Keratinocyte (primary cell): ENCODE measurements at regions not wholly inside any gene's neighbourhood (a gene's known extent, or its start where the extent isn't known, plus 50 kb on each side); places are given as distances from the start of the nearest gene placed in this dataset.

Experiments used
- DNase-seq: peaks from one replicate; pipeline ENCODE4 v3.0.0-alpha.2; 2011; ENCODE audit warnings: low read depth, missing footprints, low spot score
- FAIRE-seq: peaks from 2 replicates; lab custom pipeline; 2011; peaks lifted over from hg19 to GRCh38; lab: Jason Lieb, UNC
- H2AFZ ChIP-seq: 2 replicates; pipeline ENCODE4 v1.6.0; 2012; ENCODE audit warnings: low read length, control low read depth, inconsistent platforms; ENCODE audit not compliant: control insufficient read depth
- H3K27ac ChIP-seq: 2 replicates; pipeline ENCODE4 v1.5.1; 2011; ENCODE audit warnings: low read length; ENCODE audit not compliant: control insufficient read depth, insufficient read depth
- H3K27me3 ChIP-seq: 3 replicates; pipeline ENCODE4 v1.6.0; 2011; ENCODE audit warnings: low read length; ENCODE audit not compliant: control insufficient read depth, insufficient read depth; ENCODE audit errors: extremely low read depth
- H3K36me3 ChIP-seq, 2 experiments: 2 replicates in 1 of 2; 3 replicates in 1 of 2; pipeline ENCODE4 v1.5.1; 2011; ENCODE audit warnings: low read length in 2 of 2, mild to moderate bottlenecking in 1 of 2; ENCODE audit not compliant: control insufficient read depth in 2 of 2, insufficient read depth in 2 of 2; ENCODE audit errors: extremely low read depth in 1 of 2
- H3K4me1 ChIP-seq: 3 replicates; pipeline ENCODE4 v1.5.1; 2011; ENCODE audit warnings: low read length; ENCODE audit not compliant: control insufficient read depth, insufficient read depth; ENCODE audit errors: extremely low read depth
- H3K4me2 ChIP-seq: 3 replicates; pipeline ENCODE4 v1.6.0; 2011; ENCODE audit warnings: low read depth, low read length; ENCODE audit not compliant: control insufficient read depth, insufficient read depth; ENCODE audit errors: extremely low read depth
- H3K4me3 ChIP-seq, 3 experiments: fragments of 200-600 bp in 1 of 3; sonication (generic) in 1 of 3; 2 replicates in 2 of 3; 3 replicates in 1 of 3; pipeline ENCODE4 v1.5.1; 2011 to 2016; ENCODE audit warnings: low read length in 3 of 3, mild to moderate bottlenecking in 3 of 3, control low read depth in 2 of 3, inconsistent platforms in 1 of 3, low read depth in 1 of 3, mixed read lengths in 1 of 3, mixed run types in 1 of 3, moderate library complexity in 1 of 3; ENCODE audit not compliant: control insufficient read depth in 2 of 3, insufficient read depth in 2 of 3; ENCODE audit errors: extremely low read depth in 1 of 3
- H3K79me2 ChIP-seq: 2 replicates; pipeline ENCODE4 v1.6.0; 2012; ENCODE audit warnings: low read length; ENCODE audit not compliant: control insufficient read depth, insufficient read depth
- H3K9ac ChIP-seq: 3 replicates; pipeline ENCODE4 v1.6.0; 2011; ENCODE audit warnings: low read length; ENCODE audit not compliant: control insufficient read depth, insufficient read depth; ENCODE audit errors: extremely low read depth
- H3K9me1 ChIP-seq: 3 replicates; pipeline ENCODE4 v1.6.0; 2011; ENCODE audit warnings: low read length; ENCODE audit not compliant: control insufficient read depth, insufficient read depth; ENCODE audit errors: extremely low read depth
- H3K9me3 ChIP-seq: 2 replicates; pipeline ENCODE4 v1.5.1; 2012; ENCODE audit warnings: low read depth, low read length; ENCODE audit not compliant: control insufficient read depth
- H4K20me1 ChIP-seq: 3 replicates; pipeline ENCODE4 v1.6.0; 2011; ENCODE audit warnings: low read length; ENCODE audit not compliant: control insufficient read depth, insufficient read depth; ENCODE audit errors: extremely low read depth
- EZH2 ChIP-seq: IDR thresholded peaks from one replicate; pipeline ENCODE4 v1.6.1; 2012; ENCODE audit warnings: inconsistent platforms, mild to moderate bottlenecking, low read length, moderate library complexity
- dilution Hi-C: fragments of 300-500 bp; cut with MboI; formaldehyde crosslinking; loops from one replicate; pipeline ENCODE4 v1.7.0; 2020; ENCODE audit warnings: low sequenced_read_pairs; ENCODE audit not compliant: extremely low pct_ligation_motif_present
- TF ChIP-seq, protein P1 (sequence below), 3 experiments: IDR thresholded peaks in 1 of 3; conservative IDR thresholded peaks in 1 of 3; optimal IDR thresholded peaks in 1 of 3; 2 replicates in 2 of 3; 3 replicates in 1 of 3; pipeline versions ENCODE3 to v1.5.1; 2011; ENCODE audit warnings: low read length in 3 of 3, mild to moderate bottlenecking in 3 of 3, moderate library complexity in 2 of 3, control low read depth in 1 of 3, inconsistent platforms in 1 of 3; ENCODE audit not compliant: insufficient read depth in 2 of 3; ENCODE audit errors: extremely low read depth in 1 of 3

DNA sequence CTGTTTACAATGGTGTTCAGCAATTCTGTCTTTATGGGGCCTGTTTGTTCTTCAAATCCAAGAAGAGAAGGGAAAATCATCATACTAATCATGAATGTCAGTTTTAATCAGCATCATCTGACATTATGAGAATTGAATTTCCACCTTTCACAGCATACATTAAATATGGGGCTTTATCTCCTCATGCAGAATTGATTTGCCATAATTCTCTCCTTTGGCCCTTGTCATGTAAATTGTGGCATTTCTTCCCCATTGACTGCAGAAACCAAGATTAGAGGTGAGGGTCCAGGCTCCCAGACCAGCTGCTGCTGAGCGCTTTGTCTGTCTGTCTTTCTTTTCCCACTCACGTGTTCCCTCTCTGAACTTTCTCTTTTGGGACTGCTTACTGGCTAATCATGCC, 232.1 kb upstream of the NAV2 start:
- FAIRE-seq (no peak), DNase-seq (no peak)
- Histone ChIP-seq H3K4me3 (no peak overlapping the region), H3K9me3 (no peaks in the 10 kb centered on the region), H3K4me1 (no peaks in the 10 kb centered on the region), H3K9ac (no peak overlapping the region), H3K4me2 (no peak overlapping the region), H3K27me3 (peaks cover 46% of the 10 kb centered on the region), H4K20me1 (no peaks in the 10 kb centered on the region), H3K36me3 (no peaks in the 10 kb centered on the region), H2AFZ (no peak overlapping the region), H3K9me1 (no peaks in the 10 kb centered on the region), H3K79me2 (no peaks in the 10 kb centered on the region), H3K27ac (no peak overlapping the region)
- TF ChIP-seq, protein P1, sequence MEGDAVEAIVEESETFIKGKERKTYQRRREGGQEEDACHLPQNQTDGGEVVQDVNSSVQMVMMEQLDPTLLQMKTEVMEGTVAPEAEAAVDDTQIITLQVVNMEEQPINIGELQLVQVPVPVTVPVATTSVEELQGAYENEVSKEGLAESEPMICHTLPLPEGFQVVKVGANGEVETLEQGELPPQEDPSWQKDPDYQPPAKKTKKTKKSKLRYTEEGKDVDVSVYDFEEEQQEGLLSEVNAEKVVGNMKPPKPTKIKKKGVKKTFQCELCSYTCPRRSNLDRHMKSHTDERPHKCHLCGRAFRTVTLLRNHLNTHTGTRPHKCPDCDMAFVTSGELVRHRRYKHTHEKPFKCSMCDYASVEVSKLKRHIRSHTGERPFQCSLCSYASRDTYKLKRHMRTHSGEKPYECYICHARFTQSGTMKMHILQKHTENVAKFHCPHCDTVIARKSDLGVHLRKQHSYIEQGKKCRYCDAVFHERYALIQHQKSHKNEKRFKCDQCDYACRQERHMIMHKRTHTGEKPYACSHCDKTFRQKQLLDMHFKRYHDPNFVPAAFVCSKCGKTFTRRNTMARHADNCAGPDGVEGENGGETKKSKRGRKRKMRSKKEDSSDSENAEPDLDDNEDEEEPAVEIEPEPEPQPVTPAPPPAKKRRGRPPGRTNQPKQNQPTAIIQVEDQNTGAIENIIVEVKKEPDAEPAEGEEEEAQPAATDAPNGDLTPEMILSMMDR (optimal IDR thresholded peaks at IDR 0.05 in 1 of 3, IDR thresholded peaks at IDR 0.05 in 1 of 3, conservative IDR thresholded peaks at IDR 0.05 in 1 of 3; ENCODE audit: extremely low read depth in 1 of 3, insufficient read depth in 2 of 3, low read length in 3 of 3), result no peak
- TF ChIP-seq EZH2, result no peak
- dilution Hi-C loops, result no loop called here

DNA sequence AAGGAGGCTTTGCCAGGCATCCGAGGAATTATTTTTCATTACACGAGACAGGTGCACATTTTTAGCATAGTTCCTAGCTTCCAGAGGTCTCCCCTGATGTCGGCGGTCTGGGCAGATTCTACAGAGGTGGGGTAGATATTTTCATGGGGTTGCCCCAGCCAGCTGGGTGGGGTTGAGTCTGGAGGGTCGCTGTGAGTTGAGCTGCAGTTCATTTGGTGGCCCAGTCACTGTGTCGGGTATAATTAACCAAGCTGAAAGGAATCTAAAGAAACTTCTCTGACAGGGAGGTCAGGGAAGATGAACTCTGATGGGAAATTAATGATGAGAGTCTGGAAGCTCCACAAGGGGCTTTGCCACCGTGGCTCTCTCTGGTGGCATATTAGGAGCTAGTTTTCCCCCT, 233.7 kb upstream of the NAV2 start:
- Histone ChIP-seq H3K27ac (no peak overlapping the region), H3K79me2 (no peaks in the 10 kb centered on the region), H2AFZ (no peak overlapping the region), H3K9me1 (no peaks in the 10 kb centered on the region), H3K9ac (no peak overlapping the region), H3K4me1 (no peaks in the 10 kb centered on the region), H3K4me3 (no peak overlapping the region), H3K9me3 (no peaks in the 10 kb centered on the region), H3K27me3 (peaks cover 38% of the 10 kb centered on the region), H3K36me3 (no peaks in the 10 kb centered on the region), H4K20me1 (no peaks in the 10 kb centered on the region), H3K4me2 (no peak overlapping the region)
- dilution Hi-C loops, result no loop called here
- TF ChIP-seq EZH2, result no peak
- TF ChIP-seq, protein P1 (optimal IDR thresholded peaks at IDR 0.05 in 1 of 3, IDR thresholded peaks at IDR 0.05 in 1 of 3, conservative IDR thresholded peaks at IDR 0.05 in 1 of 3; ENCODE audit: extremely low read depth in 1 of 3, insufficient read depth in 2 of 3, low read length in 3 of 3), result no peak
- no peak for FAIRE-seq
- no peak for DNase-seq
